ENCODE measurements at regions not wholly inside any gene's neighbourhood (a gene's known extent, or its start where the extent isn't known, plus 50 kb on each side); places are given as distances from the start of the nearest gene placed in this dataset.

DNA sequence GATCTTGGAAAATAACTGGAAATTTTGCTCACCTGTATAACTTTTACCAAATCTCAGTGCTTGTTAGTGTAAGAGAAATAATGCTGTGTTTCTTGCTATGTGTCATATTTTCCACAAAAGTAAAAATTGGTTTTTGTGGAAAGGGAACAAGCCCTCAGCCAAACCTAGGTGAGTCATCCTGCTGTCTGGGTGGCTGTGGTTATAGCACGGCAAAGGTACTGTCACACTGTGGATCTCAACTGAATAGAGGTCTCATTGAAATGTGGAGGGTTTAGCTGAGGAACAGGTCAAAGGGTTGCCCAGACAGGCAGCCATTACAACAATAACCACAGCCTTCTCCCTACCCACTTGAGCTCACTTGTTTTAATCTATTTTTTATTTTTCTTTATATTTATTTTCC, 338.8 kb upstream of the DACH1 start:
- intact Hi-C loops (cut with micrococcal nuclease; ENCODE audit: unreplicated experiment): no loop called here
- POLR2A ChIA-PET (ENCODE audit: low non-redundant PET): no interaction called here
- no peak for TF ChIP-seq EZH2 (IDR thresholded peaks at IDR 0.05; ENCODE audit: borderline replicate concordance, low read depth, low read length, poor library complexity, severe bottlenecking)
- TF ChIP-seq, protein P1, sequence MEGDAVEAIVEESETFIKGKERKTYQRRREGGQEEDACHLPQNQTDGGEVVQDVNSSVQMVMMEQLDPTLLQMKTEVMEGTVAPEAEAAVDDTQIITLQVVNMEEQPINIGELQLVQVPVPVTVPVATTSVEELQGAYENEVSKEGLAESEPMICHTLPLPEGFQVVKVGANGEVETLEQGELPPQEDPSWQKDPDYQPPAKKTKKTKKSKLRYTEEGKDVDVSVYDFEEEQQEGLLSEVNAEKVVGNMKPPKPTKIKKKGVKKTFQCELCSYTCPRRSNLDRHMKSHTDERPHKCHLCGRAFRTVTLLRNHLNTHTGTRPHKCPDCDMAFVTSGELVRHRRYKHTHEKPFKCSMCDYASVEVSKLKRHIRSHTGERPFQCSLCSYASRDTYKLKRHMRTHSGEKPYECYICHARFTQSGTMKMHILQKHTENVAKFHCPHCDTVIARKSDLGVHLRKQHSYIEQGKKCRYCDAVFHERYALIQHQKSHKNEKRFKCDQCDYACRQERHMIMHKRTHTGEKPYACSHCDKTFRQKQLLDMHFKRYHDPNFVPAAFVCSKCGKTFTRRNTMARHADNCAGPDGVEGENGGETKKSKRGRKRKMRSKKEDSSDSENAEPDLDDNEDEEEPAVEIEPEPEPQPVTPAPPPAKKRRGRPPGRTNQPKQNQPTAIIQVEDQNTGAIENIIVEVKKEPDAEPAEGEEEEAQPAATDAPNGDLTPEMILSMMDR (conservative IDR thresholded peaks at IDR 0.05; ENCODE audit: low read depth, low read length): no peak
- no TSS peak for BruUV-seq (replicated peaks)
- H3K9me3 ChIP-seq (ENCODE audit: low read depth, low read length, poor library complexity, severe bottlenecking): no peaks in the 10 kb centered on the region
- H3K4me3 ChIP-seq (ENCODE audit: low read depth, low read length, poor library complexity, severe bottlenecking): no peak overlapping the region
- no peak overlapping the region for H3K27ac ChIP-seq (ENCODE audit: low read depth, low read length, poor library complexity, severe bottlenecking)
- H3K36me3 ChIP-seq (ENCODE audit: insufficient read depth, low read length, poor library complexity, severe bottlenecking): no peaks in the 10 kb centered on the region
- DNase-seq (ENCODE audit: low spot score): no peak
- CTCF ChIA-PET: no interaction called here
- no peaks in the 10 kb centered on the region for H3K4me1 ChIP-seq (ENCODE audit: insufficient read depth, low read length, poor library complexity, severe bottlenecking)
- peaks cover 53% of the 10 kb centered on the region for H3K27me3 ChIP-seq (replicated peaks; ENCODE audit: insufficient read depth, low read depth, low read length, poor library complexity)

DNA sequence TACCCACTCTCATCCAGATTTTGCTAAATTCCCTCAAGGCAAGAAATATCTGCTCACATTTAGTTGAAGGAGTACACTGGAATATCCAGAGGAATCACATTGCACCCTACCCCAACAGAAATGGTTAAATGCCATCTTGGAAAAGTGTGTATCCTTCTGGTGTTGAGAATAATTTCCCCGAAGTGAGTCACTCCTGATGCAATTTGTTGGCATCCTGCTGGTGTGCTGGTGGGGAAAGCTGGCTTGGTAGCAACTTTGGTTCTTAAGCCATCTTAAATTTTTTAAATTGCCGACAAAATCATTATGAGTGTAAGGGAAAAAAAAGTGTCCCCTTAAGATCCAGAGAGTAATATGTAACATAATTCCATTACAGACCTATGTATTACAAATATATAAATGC, 337.3 kb upstream of the DACH1 start:
- TF ChIP-seq, protein P1 (conservative IDR thresholded peaks at IDR 0.05; ENCODE audit: low read depth, low read length): no peak
- TF ChIP-seq EZH2 (IDR thresholded peaks at IDR 0.05; ENCODE audit: borderline replicate concordance, low read depth, low read length, poor library complexity, severe bottlenecking): no peak
- ChIA-PET CTCF (no interaction called here), POLR2A (ENCODE audit: low non-redundant PET) (no interaction called here)
- Histone ChIP-seq H3K27ac (ENCODE audit: low read depth, low read length, poor library complexity, severe bottlenecking) (no peak overlapping the region), H3K36me3 (ENCODE audit: insufficient read depth, low read length, poor library complexity, severe bottlenecking) (no peaks in the 10 kb centered on the region), H3K4me3 (ENCODE audit: low read depth, low read length, poor library complexity, severe bottlenecking) (no peak overlapping the region), H3K27me3 (replicated peaks; ENCODE audit: insufficient read depth, low read depth, low read length, poor library complexity) (peaks cover 40% of the 10 kb centered on the region), H3K9me3 (ENCODE audit: low read depth, low read length, poor library complexity, severe bottlenecking) (no peaks in the 10 kb centered on the region), H3K4me1 (ENCODE audit: insufficient read depth, low read length, poor library complexity, severe bottlenecking) (no peaks in the 10 kb centered on the region)
- no TSS peak for BruUV-seq (replicated peaks)
- peak; percentile 7 for DNase-seq (ENCODE audit: low spot score)
- intact Hi-C loops (cut with micrococcal nuclease; ENCODE audit: unreplicated experiment): no loop called here

DNA sequence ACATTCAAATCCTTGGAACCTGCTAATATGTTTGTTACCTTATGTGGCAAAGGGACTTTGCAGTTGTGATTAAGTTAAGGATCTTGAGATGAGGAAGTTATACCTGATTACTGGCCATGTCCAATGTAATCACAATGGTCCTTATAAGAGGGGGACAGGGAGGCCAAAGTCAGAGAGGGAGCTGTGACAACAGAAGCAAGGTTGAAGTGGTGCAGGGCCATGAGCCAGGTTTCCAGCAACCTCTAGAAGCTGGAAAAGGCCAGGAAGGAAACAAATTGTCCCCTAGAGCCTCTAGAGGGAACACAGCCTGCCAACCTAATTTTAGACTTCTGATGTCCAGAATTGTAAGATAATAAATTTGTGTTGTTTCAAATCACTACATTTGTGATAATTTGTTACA, 334.7 kb upstream of the DACH1 start:
- Histone ChIP-seq H3K9me3 (ENCODE audit: low read depth, low read length, poor library complexity, severe bottlenecking) (no peaks in the 10 kb centered on the region), H3K4me1 (ENCODE audit: insufficient read depth, low read length, poor library complexity, severe bottlenecking) (no peaks in the 10 kb centered on the region), H3K27ac (ENCODE audit: low read depth, low read length, poor library complexity, severe bottlenecking) (no peak overlapping the region), H3K4me3 (ENCODE audit: low read depth, low read length, poor library complexity, severe bottlenecking) (no peak overlapping the region), H3K27me3 (replicated peaks; ENCODE audit: insufficient read depth, low read depth, low read length, poor library complexity) (peaks cover 61% of the 10 kb centered on the region), H3K36me3 (ENCODE audit: insufficient read depth, low read length, poor library complexity, severe bottlenecking) (no peaks in the 10 kb centered on the region)
- intact Hi-C loops (cut with micrococcal nuclease; ENCODE audit: unreplicated experiment): no loop called here
- POLR2A ChIA-PET (ENCODE audit: low non-redundant PET): no interaction called here
- TF ChIP-seq, protein P1 (conservative IDR thresholded peaks at IDR 0.05; ENCODE audit: low read depth, low read length): no peak
- TF ChIP-seq EZH2 (IDR thresholded peaks at IDR 0.05; ENCODE audit: borderline replicate concordance, low read depth, low read length, poor library complexity, severe bottlenecking): no peak
- no peak for DNase-seq (ENCODE audit: low spot score)
- no TSS peak for BruUV-seq (replicated peaks)
- CTCF ChIA-PET: no interaction called here
